Gastrocnemius medialis (tissue), 4 donors: ENCODE measurements at regions not wholly inside any gene's neighbourhood (a gene's known extent, or its start where the extent isn't known, plus 50 kb on each side); places are given as distances from the start of the nearest gene placed in this dataset.

ENCODE experiments used
- ATAC-seq, 2 donors: fragments of 150-250 bp; one replicate each; pipeline ENCODE4 v1.9.1; 2016
- DNase-seq, 2 donors: peaks; one replicate each; pipeline ENCODE4 v3.0.0-alpha.2; 2019
- H3K27ac ChIP-seq, 4 donors: fragments of 200-600 bp; sonication (generic); 1 replicate in 1 of 4; 2 replicates in 3 of 4; pipeline ENCODE4 v1.5.1; 2016 to 2018; ENCODE audit warnings: mild to moderate bottlenecking in 2 of 4, moderate library complexity in 1 of 4
- H3K27me3 ChIP-seq, 3 donors: fragments of 200-600 bp; sonication (generic) in 2 of 3; 1 replicate in 1 of 3; 2 replicates in 2 of 3; pipeline versions ENCODE4 v1.5.1 to v1.6.0; 2016 to 2019; ENCODE audit warnings: mild to moderate bottlenecking in 1 of 3, moderate library complexity in 1 of 3
- H3K36me3 ChIP-seq, 2 donors: fragments of 200-600 bp; sonication (generic) in 1 of 2; one replicate each; pipeline ENCODE4 v1.5.1; 2017 to 2018
- H3K4me1 ChIP-seq, 2 donors: fragments of 200-600 bp; sonication (generic) in 1 of 2; one replicate each; pipeline ENCODE4 v1.5.1; 2016 to 2017; ENCODE audit warnings: mild to moderate bottlenecking in 2 of 2
- H3K4me3 ChIP-seq, 4 donors: fragments of 200-600 bp; sonication (generic) in 3 of 4; 1 replicate in 1 of 4; 2 replicates in 3 of 4; pipeline ENCODE4 v1.5.1; 2016 to 2019; ENCODE audit warnings: mild to moderate bottlenecking in 2 of 4
- H3K9me3 ChIP-seq, 3 donors: fragments of 200-600 bp; sonication (generic) in 2 of 3; 1 replicate in 1 of 3; 2 replicates in 2 of 3; pipeline ENCODE4 v1.5.1; 2016 to 2019
- CTCF ChIP-seq, 5 experiments: fragments of 450-650 bp in 3 of 5; fragments of 200-600 bp in 2 of 5; sonication (generic) in 2 of 5; IDR thresholded peaks in 4 of 5; conservative IDR thresholded peaks in 1 of 5; 1 replicate in 4 of 5; 2 replicates in 1 of 5; pipeline ENCODE4 v1.5.1; 2016 to 2019; ENCODE audit warnings: antibody characterized with exemption in 5 of 5, mild to moderate bottlenecking in 3 of 5, moderate library complexity in 3 of 5
- POLR2A ChIP-seq, 2 donors: fragments of 450-650 bp; IDR thresholded peaks; one replicate each; pipeline ENCODE4 v1.6.1; 2017; ENCODE audit warnings: antibody characterized with exemption in 2 of 2, mild to moderate bottlenecking in 2 of 2, moderate library complexity in 2 of 2
- in situ Hi-C, 4 donors: fragments of 200-750 bp; cut with MboI; loops; one replicate each; pipeline versions ENCODE4 v1.15.0 to v1.8.0; 2017; ENCODE audit warnings: low sequenced_read_pairs in 4 of 4
- intact Hi-C: fragments of 100-400 bp; cut with DNase I; formaldehyde crosslinking; loops from one replicate; pipeline ENCODE4 v1.15.1; 2023; ENCODE audit warnings: low total_unique reads

DNA sequence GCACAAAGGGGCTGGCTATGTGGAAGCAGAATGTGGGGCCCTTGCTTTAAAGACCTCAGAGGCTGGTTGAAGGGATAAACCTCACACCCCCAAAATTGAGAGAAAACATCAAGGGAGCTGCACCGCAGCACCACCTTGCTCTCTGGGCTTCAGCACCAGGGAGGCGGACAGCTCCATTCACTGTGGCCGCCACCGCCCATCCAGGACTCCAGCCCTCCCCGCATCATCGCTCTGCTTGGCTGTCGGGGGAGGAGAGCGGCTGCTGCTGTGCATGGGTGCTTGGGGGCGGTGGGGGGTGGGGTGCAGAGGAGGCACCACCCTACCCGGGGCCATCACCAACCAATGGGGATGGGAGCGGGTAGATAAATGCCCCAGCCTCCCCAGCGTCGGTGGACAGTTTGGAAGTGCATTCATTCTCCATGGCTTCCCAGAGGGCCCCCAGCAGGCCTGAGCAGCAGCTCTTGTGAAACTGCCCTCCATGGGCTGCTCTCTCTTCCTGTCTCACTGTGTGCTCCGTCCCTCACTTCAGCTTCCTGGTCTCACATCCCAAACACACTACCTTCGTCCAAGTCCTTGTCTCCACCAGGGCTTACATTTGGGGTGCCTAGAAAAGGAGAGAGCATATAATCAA is 75.7 kb upstream of the BHLHE23 start:
- intact Hi-C loops, result no loop called here
- Histone ChIP-seq H3K9me3 (peaks cover 0 to 9% (median 5%) of the 10 kb centered on the region in 3 donors), H3K4me3 (no peak overlapping the region), H3K27me3 (peaks cover 16 to 50% (median 30%) of the 10 kb centered on the region in 3 donors), H3K4me1 (no peaks in the 10 kb centered on the region), H3K27ac (no peak overlapping the region), H3K36me3 (no peaks in the 10 kb centered on the region)
- in situ Hi-C loops, result no loop called here
- TF ChIP-seq CTCF (IDR thresholded peaks at IDR 0.05 in 4 of 5, conservative IDR thresholded peaks at IDR 0.05 in 1 of 5) (no peak), POLR2A (IDR thresholded peaks at IDR 0.05) (no peak)
- ATAC-seq (no peak), DNase-seq (no peak)

DNA sequence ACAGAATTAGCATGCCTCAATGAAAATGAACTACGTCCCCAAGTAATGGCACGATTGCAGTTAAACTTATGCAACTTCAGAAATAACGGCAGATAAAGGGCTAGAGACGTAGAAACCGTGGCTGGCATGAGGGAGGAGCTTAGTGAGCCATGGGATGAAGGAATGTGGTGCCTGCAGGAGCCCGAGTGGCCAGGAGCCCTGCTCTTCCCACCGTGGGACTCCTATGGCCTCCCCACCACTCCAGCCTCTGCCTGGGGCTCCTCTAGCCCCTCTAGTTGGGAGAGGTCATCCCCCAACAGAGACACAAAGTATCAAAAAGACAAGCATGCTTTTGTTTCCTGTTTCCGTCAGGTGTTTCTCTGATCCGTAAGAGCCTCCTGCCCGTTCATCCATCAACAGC is 75.1 kb upstream of the BHLHE23 start:
- ATAC-seq (no peak), DNase-seq (no peak)
- Histone ChIP-seq H3K27ac (no peak overlapping the region), H3K27me3 (peaks cover 15 to 54% (median 30%) of the 10 kb centered on the region in 3 donors), H3K9me3 (peaks cover 0 to 15% (median 8%) of the 10 kb centered on the region in 3 donors), H3K36me3 (no peaks in the 10 kb centered on the region), H3K4me1 (no peaks in the 10 kb centered on the region), H3K4me3 (no peak overlapping the region)
- in situ Hi-C loops, result no loop called here
- TF ChIP-seq CTCF (IDR thresholded peaks at IDR 0.05 in 4 of 5, conservative IDR thresholded peaks at IDR 0.05 in 1 of 5) (no peak), POLR2A (IDR thresholded peaks at IDR 0.05) (no peak)
- intact Hi-C loops, result no loop called here

- H3K36me3 ChIP-seq, result no peaks in the 10 kb centered on the region
- TF ChIP-seq POLR2A (IDR thresholded peaks at IDR 0.05), result no peak
- no peak for TF ChIP-seq CTCF (IDR thresholded peaks at IDR 0.05 in 4 of 5, conservative IDR thresholded peaks at IDR 0.05 in 1 of 5)
- H3K27ac ChIP-seq, result no peak overlapping the region
- H3K4me3 ChIP-seq, result no peak overlapping the region
- peaks cover 14 to 58% (median 30%) of the 10 kb centered on the region in 3 donors for H3K27me3 ChIP-seq
- H3K4me1 ChIP-seq, result no peaks in the 10 kb centered on the region
- in situ Hi-C loops, result no loop called here
- no peak for ATAC-seq
- H3K9me3 ChIP-seq, result peaks cover 0 to 15% (median 8%) of the 10 kb centered on the region in 3 donors
- intact Hi-C loops, result no loop called here
- no peak for DNase-seq
Measured at GRCh38 chr20:63081351-63081750, 74.6 kb upstream of the BHLHE23 start.

DNA sequence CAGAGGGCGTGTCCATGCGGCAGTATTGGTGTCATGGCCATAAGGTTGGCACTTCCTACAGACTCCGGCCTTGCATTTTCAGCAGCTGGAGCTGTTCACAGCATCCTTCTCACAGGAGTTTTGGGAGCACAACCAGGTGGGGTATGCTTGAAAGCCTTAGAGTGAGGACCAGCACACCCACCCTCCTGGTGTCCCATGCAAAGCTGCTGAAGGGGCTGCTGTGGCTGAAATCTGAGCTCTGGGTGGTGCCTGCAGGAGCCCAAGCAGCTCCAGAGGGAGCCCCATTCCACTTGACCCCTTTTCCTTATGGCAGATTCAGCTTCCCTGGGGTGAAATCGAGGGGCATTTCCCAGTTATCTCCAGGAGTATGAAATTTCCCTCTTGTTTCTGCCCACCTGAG is 74.0 kb upstream of the BHLHE23 start:
- Histone ChIP-seq H3K4me1 (no peaks in the 10 kb centered on the region), H3K4me3 (no peak overlapping the region), H3K27ac (no peak overlapping the region), H3K9me3 (peaks cover 0 to 15% (median 8%) of the 10 kb centered on the region in 3 donors), H3K36me3 (no peaks in the 10 kb centered on the region), H3K27me3 (peaks cover 13 to 64% (median 30%) of the 10 kb centered on the region in 3 donors)
- TF ChIP-seq CTCF (IDR thresholded peaks at IDR 0.05 in 4 of 5, conservative IDR thresholded peaks at IDR 0.05 in 1 of 5), result no peak
- no peak for TF ChIP-seq POLR2A (IDR thresholded peaks at IDR 0.05)
- intact Hi-C loops (no loop called here), in situ Hi-C loops (no loop called here)
- DNase-seq, result no peak
- no peak for ATAC-seq

DNA sequence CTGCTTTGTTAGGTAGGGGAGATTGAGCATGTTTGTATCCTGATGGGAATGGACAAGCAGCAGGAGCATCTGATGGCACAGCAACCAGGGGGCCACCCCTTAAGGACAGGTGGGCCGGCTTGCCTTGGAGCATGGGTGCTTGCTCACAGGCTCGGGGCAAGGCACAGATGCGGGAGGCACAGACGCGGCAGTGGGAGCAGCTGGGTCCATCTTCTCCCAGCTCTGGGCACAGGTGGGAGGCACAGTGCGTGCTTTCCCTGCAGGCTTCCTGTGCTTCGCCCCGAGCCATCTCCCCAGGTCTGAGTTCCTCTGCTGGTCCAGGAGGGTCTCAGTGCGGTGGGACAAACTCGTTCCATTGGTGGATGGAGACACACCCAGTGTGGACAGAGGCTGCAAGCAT is 73.6 kb upstream of the BHLHE23 start:
- H3K9me3 ChIP-seq, result peaks cover 0 to 15% (median 8%) of the 10 kb centered on the region in 3 donors
- intact Hi-C loops (no loop called here), in situ Hi-C loops (no loop called here)
- H3K4me1 ChIP-seq, result no peaks in the 10 kb centered on the region
- no peak overlapping the region for H3K27ac ChIP-seq
- DNase-seq (no peak), ATAC-seq (no peak)
- H3K27me3 ChIP-seq, result peaks cover 9 to 64% (median 30%) of the 10 kb centered on the region in 3 donors
- H3K4me3 ChIP-seq, result no peak overlapping the region
- TF ChIP-seq CTCF (IDR thresholded peaks at IDR 0.05 in 4 of 5, conservative IDR thresholded peaks at IDR 0.05 in 1 of 5), result no peak
- no peak for TF ChIP-seq POLR2A (IDR thresholded peaks at IDR 0.05)
- H3K36me3 ChIP-seq, result no peaks in the 10 kb centered on the region
